Breast epithelium (tissue), 3 donors: ENCODE measurements at regions not wholly inside any gene's neighbourhood (a gene's known extent, or its start where the extent isn't known, plus 50 kb on each side); places are given as distances from the start of the nearest gene placed in this dataset.

ENCODE experiments used
- CTCF ChIP-seq, 3 donors: fragments of 450-650 bp; IDR thresholded peaks; one replicate each; pipeline ENCODE4 v1.5.1; 2016 to 2017; ENCODE audit warnings: antibody characterized with exemption in 3 of 3, mild to moderate bottlenecking in 3 of 3, moderate library complexity in 3 of 3
- POLR2AphosphoS5 ChIP-seq, 3 donors: sonication (generic); formaldehyde crosslinking; IDR thresholded peaks; one replicate each; pipeline ENCODE4 v1.6.1; 2017; ENCODE audit warnings: antibody characterized with exemption in 3 of 3

GRCh38 chr2:132279344-132279743, 117.6 kb upstream of the ANKRD30BL start:
- no peak for TF ChIP-seq CTCF (IDR thresholded peaks at IDR 0.05)
- no peak for TF ChIP-seq POLR2AphosphoS5 (IDR thresholded peaks at IDR 0.05)
